Ascending aorta (tissue), 2 donors: ENCODE measurements at regions not wholly inside any gene's neighbourhood (a gene's known extent, or its start where the extent isn't known, plus 50 kb on each side); places are given as distances from the start of the nearest gene placed in this dataset.

Source experiments
- DNase-seq, 2 donors: peaks; one replicate each; pipeline ENCODE4 v3.0.0-alpha.2; 2019; ENCODE audit warnings: low spot score in 2 of 2
- H3K27ac ChIP-seq, 2 donors: fragments of 200-600 bp; sonication (generic); one replicate each; pipeline ENCODE4 v1.5.1; 2016 to 2017; ENCODE audit warnings: mild to moderate bottlenecking in 1 of 2
- H3K27me3 ChIP-seq: fragments of 200-600 bp; sonication (generic); one replicate; pipeline ENCODE4 v1.5.1; 2017
- H3K36me3 ChIP-seq, 2 donors: fragments of 200-600 bp; sonication (generic); one replicate each; pipeline ENCODE4 v1.5.1; 2016
- H3K4me1 ChIP-seq, 2 donors: fragments of 200-600 bp; sonication (generic); one replicate each; pipeline ENCODE4 v1.5.1; 2016 to 2017; ENCODE audit warnings: mild to moderate bottlenecking in 1 of 2
- H3K4me3 ChIP-seq, 2 donors: fragments of 200-600 bp; sonication (generic); one replicate each; pipeline ENCODE4 v1.5.1; 2016 to 2017; ENCODE audit warnings: mild to moderate bottlenecking in 1 of 2
- H3K9me3 ChIP-seq, 2 donors: fragments of 200-600 bp; sonication (generic); one replicate each; pipeline ENCODE4 v1.5.1; 2016
- intact Hi-C: fragments of 100-400 bp; cut with DNase I; formaldehyde crosslinking; loops from one replicate; pipeline ENCODE4 v1.15.1; 2023
- TF ChIP-seq, protein P1 (sequence below), 3 experiments: fragments of 200-600 bp in 2 of 3; fragments of 450-650 bp in 1 of 3; sonication (generic) in 2 of 3; IDR thresholded peaks; one replicate each; pipeline ENCODE4 v1.5.1; 2016 to 2019; ENCODE audit warnings: antibody characterized with exemption in 3 of 3, mild to moderate bottlenecking in 1 of 3, moderate library complexity in 1 of 3

DNA sequence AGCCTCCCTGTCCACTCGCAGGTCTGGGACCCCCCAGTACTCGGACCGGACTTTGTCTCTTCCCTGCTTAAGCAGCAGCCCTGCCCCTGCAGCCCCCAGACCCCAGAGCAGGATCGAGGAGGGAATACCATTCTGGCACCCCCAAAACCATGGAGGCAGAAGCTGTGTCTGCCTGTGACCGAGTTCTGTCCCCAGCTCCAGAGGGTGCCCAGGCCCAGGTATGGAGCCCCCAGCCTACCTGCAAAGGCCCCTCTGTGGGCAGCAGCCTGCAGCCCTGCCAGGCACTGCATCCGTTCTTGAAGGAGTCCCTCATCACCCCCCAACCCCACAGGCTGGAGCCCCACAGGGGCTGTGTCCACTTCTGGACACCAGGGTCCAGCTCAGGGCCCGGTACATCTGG lies 163.8 kb downstream of the BRD1 start:
- Histone ChIP-seq H3K27ac (no peak overlapping the region), H3K27me3 (no peaks in the 10 kb centered on the region), H3K9me3 (no peaks in the 10 kb centered on the region), H3K4me1 (no peaks in the 10 kb centered on the region), H3K4me3 (no peak overlapping the region), H3K36me3 (no peaks in the 10 kb centered on the region)
- TF ChIP-seq, protein P1, sequence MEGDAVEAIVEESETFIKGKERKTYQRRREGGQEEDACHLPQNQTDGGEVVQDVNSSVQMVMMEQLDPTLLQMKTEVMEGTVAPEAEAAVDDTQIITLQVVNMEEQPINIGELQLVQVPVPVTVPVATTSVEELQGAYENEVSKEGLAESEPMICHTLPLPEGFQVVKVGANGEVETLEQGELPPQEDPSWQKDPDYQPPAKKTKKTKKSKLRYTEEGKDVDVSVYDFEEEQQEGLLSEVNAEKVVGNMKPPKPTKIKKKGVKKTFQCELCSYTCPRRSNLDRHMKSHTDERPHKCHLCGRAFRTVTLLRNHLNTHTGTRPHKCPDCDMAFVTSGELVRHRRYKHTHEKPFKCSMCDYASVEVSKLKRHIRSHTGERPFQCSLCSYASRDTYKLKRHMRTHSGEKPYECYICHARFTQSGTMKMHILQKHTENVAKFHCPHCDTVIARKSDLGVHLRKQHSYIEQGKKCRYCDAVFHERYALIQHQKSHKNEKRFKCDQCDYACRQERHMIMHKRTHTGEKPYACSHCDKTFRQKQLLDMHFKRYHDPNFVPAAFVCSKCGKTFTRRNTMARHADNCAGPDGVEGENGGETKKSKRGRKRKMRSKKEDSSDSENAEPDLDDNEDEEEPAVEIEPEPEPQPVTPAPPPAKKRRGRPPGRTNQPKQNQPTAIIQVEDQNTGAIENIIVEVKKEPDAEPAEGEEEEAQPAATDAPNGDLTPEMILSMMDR (IDR thresholded peaks at IDR 0.05), result no peak
- peak in 1 of 2 donors; percentile 21 for DNase-seq
- intact Hi-C loops, result no loop called here

DNA sequence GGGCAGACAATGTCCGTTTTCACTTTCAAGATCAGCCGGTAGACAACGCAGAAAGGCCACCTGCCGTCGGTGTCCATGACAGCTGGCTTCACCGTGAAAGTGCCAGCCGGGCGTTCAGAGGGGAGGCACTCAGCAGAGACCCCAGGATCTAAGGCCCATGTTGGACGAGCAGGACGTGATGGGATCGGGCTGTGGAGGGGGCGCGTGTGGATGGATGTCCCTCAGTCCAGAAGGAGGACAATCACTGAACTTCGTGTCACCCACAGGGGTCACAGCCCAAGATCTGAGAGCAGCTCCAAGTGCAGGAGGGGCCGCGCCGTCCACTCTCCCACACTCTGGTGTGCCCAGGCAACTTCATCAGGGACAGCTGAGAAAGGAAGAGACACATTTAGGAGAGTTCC lies 164.4 kb downstream of the BRD1 start:
- Histone ChIP-seq H3K9me3 (no peaks in the 10 kb centered on the region), H3K27me3 (no peaks in the 10 kb centered on the region), H3K27ac (no peak overlapping the region), H3K4me1 (no peaks in the 10 kb centered on the region), H3K36me3 (no peaks in the 10 kb centered on the region), H3K4me3 (no peak overlapping the region)
- peak in 1 of 2 donors; percentile 58 for DNase-seq
- intact Hi-C loops, result no loop called here
- TF ChIP-seq, protein P1 (IDR thresholded peaks at IDR 0.05), result no peak

- TF ChIP-seq, protein P1 (IDR thresholded peaks at IDR 0.05), result no peak
- Histone ChIP-seq H3K9me3 (no peaks in the 10 kb centered on the region), H3K27me3 (no peaks in the 10 kb centered on the region), H3K4me3 (no peak overlapping the region), H3K4me1 (no peaks in the 10 kb centered on the region), H3K27ac (no peak overlapping the region), H3K36me3 (no peaks in the 10 kb centered on the region)
- intact Hi-C loops, result no loop called here
- peak in 1 of 2 donors; percentile 50 for DNase-seq
Measured at GRCh38 chr22:49662681-49663080, 165.0 kb downstream of the BRD1 start.

DNA sequence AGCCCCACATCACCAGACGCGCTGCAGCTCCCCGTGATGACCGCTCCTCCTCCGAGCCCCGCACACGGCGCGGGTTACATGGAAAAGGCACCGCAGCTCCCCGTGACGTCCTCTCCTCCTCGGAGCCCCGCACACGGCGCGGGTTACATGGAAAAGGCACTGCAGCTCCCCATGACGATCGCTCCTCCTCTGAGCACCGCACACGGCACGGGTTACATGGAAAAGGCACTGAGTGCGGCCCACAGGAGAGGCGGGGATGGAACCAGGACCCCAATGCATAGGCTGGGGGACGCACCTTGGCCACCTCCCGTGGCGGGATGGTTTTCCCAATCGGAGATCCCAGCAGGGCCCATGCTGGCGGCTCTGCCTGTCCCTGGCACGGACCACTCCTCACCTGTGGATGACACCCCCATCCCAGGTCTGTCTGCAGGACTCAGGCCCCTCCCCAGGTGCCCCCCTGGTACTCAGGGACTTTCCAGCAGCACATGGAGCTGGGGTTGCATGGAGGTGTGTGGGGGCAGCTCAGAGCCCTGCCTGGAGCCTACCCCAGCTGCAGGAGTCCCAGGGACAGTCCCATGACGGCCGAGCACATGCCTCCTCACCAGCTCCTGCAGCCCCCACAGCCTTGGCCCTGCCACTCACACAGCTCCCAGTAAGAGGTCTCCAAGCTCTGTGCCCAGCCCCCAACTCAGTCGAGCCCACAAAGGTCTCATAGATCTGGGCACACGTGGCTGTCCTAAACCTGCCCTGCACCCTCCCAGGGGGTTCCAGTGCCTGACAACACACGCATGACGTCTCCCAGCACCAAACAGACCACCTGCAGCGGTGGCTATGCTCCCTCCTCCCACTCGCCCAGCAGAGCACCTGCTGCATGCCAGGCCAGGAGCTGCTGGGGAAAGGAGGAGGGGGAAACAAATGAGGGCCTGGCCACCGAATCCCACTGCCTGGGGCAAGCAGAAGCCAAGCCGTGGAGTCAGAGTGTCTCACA lies 166.6 kb downstream of the BRD1 start:
- TF ChIP-seq, protein P1 (IDR thresholded peaks at IDR 0.05), result no peak
- Histone ChIP-seq H3K4me1 (no peaks in the 10 kb centered on the region), H3K27me3 (no peaks in the 10 kb centered on the region), H3K27ac (no peak overlapping the region), H3K9me3 (no peaks in the 10 kb centered on the region), H3K36me3 (no peaks in the 10 kb centered on the region), H3K4me3 (no peak overlapping the region)
- intact Hi-C loops, result no loop called here
- DNase-seq, result peak in 1 of 2 donors; percentile 48

DNA sequence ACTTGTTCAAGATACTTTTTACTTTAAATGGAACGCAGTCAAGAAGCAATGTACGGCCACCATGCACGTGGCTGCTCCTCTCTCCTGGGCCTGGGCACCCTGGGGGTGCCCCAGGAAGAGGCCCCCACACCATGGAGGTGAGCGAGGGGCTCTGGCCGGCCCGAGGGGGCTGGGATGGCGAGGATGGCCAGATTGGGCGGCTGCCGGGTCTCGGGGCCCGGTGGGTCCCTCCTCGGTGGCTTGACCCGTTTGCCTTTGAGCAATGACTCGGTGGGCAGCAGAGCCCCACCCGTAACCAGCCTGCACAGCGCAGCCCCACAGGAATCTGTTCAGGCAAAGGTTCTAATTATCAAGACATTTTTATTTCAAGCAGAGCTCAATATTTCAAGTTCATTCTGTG lies 167.4 kb downstream of the BRD1 start:
- no peak overlapping the region for H3K27ac ChIP-seq
- peak in 1 of 2 donors; percentile 25 for DNase-seq
- no peaks in the 10 kb centered on the region for H3K36me3 ChIP-seq
- no peaks in the 10 kb centered on the region for H3K9me3 ChIP-seq
- H3K27me3 ChIP-seq, result no peaks in the 10 kb centered on the region
- TF ChIP-seq, protein P1 (IDR thresholded peaks at IDR 0.05), result no peak
- intact Hi-C loops, result no loop called here
- no peaks in the 10 kb centered on the region for H3K4me1 ChIP-seq
- no peak overlapping the region for H3K4me3 ChIP-seq
